ENCODE measurements at regions not wholly inside any gene's neighbourhood (a gene's known extent, or its start where the extent isn't known, plus 50 kb on each side); places are given as distances from the start of the nearest gene placed in this dataset.

DNA sequence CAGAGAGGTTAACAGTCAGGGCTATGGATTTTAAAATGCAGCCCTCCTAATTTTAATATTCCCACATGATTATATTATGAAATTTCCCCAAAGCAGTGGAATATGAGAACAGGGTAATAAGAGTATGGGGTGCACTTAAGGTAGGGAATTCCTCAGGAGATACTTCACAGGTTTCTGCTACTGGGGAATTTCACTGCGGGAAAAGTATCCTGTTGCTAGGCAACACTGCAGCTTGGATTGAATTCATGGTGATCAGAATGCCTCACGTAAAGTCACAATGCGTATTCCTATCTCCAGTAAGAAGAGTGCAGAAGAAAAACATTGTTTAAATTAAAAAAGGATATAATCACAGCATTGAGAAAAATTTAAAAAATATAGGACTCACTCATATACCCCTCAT, 398.1 kb upstream of the RPS6KA3 start:
- no peak overlapping the region for H3K27ac ChIP-seq
- TF ChIP-seq, protein P1, sequence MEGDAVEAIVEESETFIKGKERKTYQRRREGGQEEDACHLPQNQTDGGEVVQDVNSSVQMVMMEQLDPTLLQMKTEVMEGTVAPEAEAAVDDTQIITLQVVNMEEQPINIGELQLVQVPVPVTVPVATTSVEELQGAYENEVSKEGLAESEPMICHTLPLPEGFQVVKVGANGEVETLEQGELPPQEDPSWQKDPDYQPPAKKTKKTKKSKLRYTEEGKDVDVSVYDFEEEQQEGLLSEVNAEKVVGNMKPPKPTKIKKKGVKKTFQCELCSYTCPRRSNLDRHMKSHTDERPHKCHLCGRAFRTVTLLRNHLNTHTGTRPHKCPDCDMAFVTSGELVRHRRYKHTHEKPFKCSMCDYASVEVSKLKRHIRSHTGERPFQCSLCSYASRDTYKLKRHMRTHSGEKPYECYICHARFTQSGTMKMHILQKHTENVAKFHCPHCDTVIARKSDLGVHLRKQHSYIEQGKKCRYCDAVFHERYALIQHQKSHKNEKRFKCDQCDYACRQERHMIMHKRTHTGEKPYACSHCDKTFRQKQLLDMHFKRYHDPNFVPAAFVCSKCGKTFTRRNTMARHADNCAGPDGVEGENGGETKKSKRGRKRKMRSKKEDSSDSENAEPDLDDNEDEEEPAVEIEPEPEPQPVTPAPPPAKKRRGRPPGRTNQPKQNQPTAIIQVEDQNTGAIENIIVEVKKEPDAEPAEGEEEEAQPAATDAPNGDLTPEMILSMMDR (conservative IDR thresholded peaks at IDR 0.05), result no peak

GRCh38 chrX:20664131-20664530, 397.4 kb upstream of the RPS6KA3 start:
- no peak overlapping the region for H3K27ac ChIP-seq
- TF ChIP-seq, protein P1 (conservative IDR thresholded peaks at IDR 0.05), result no peak

- H3K27ac ChIP-seq, result no peak overlapping the region
Measured at GRCh38 chrX:20663336-20663735, 396.6 kb upstream of the RPS6KA3 start.

DNA sequence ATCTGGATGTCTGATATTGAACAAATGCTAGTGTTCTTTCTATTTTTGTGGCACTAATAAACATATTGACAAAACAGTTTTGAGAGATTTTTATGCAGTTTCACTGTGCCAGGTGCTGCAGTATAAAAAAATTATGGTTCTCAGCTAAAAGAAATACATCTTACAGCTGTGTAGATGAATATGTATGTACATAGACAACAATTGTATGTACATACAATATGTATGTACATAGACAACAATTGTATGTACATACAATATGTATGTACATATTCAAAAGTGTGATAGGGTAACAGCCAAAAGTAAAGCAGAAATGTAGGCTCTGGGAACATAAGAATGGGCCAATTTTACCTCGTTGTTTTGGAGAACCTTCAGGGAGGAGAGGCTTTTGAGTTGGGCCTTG, 390.0 kb upstream of the RPS6KA3 start:
- TF ChIP-seq, protein P1 (conservative IDR thresholded peaks at IDR 0.05), result no peak
- no peak overlapping the region for H3K27ac ChIP-seq

More at GRCh38 chrX:20663336-20663735, 396.6 kb upstream of the RPS6KA3 start:
- TF ChIP-seq, protein P1 (conservative IDR thresholded peaks at IDR 0.05), result no peak

GRCh38 chrX:20654596-20655106, 387.9 kb upstream of the RPS6KA3 start:
- H3K27ac ChIP-seq, result no peak overlapping the region
- TF ChIP-seq, protein P1 (conservative IDR thresholded peaks at IDR 0.05), result no peak

- no peak overlapping the region for H3K27ac ChIP-seq
- TF ChIP-seq, protein P1 (conservative IDR thresholded peaks at IDR 0.05), result no peak
Measured at GRCh38 chrX:20653070-20653469, 386.4 kb upstream of the RPS6KA3 start.

GRCh38 chrX:20641954-20642353, 375.2 kb upstream of the RPS6KA3 start:
- TF ChIP-seq, protein P1 (conservative IDR thresholded peaks at IDR 0.05), result no peak
- H3K27ac ChIP-seq, result no peak overlapping the region

Measured in VCaP (cell line).